ENCODE measurements at regions not wholly inside any gene's neighbourhood (a gene's known extent, or its start where the extent isn't known, plus 50 kb on each side); places are given as distances from the start of the nearest gene placed in this dataset.

DNA sequence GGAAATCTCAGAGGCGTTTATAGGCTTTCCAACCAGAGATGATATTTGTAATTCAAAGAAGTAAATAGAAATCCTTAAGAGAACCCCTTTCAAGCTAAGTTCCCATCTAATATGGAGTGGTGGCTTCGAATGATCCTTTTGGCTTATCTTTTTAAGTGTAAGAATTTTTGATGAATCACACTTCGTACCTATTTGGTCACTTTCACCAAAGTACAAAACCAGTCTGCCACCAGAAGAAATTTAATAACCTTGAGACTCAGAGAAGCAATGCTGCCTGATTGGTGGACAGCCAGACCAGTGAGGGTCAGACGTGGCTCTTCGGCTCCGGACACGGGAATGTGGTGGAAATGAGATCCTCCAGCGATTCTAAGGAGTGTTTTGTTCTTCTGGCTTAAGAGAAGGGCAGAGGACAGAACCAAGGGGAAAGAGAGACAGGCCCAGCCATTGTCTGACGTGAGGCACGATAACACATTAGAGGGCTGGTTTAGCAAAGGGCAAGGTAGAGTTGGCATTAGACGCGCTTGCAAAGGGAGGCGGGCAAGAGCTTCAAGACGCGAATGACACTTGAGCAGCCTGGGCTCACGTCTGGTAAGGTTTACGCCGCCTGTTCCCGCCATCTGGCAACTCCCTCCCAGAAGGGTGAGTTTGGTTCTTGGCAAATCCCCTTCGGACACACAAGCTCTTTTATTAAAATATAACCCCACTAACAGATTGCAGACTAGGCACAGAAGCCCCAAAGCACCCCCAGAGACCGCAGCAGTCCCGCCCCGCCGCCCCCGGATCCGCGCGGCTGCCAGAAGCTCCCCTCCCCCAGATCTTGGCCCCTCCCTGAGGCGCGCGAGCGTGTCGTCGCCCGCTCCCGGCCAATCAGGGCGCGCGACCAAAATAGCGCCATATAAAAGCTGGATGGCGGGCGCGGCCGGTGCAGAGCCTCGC lies 50.0 kb upstream of the EZR start:
- peaks cover 5 to 30% (median 21%) of the 10 kb centered on the region in 4 donors for H3K4me1 Mint-ChIP-seq
- peaks cover 4% of the 10 kb centered on the region for H3K36me3 Mint-ChIP-seq
- Histone ChIP-seq H3K36me3 (ENCODE audit: control insufficient read depth, insufficient read depth, low read length) (no peaks in the 10 kb centered on the region), H3K4me3 (ENCODE audit: low read depth, low read length) (peak overlapping the region; percentile 77), H3K27me3 (ENCODE audit: control insufficient read depth, insufficient read depth, low read length) (no peaks in the 10 kb centered on the region), H3K27ac (ENCODE audit: insufficient read depth, low read length, poor library complexity, severe bottlenecking) (peak overlapping the region; percentile 100), H3K9me3 (ENCODE audit: control insufficient read depth in 2 of 2, low read length in 2 of 2) (no peaks in the 10 kb centered on the region), H3K4me1 (ENCODE audit: control insufficient read depth, insufficient read depth, low read length, poor library complexity, severe bottlenecking) (peaks cover 16% of the 10 kb centered on the region)
- H3K9me3 Mint-ChIP-seq = no peaks in the 10 kb centered on the region
- H3K27ac Mint-ChIP-seq = peak overlapping the region; percentile 99 to 100 (median 100)
- ATAC-seq (ENCODE audit: low read depth in 2 of 2) = peak; percentile 81 to 82
- DNase-seq = peak in 2 of 3 donors; percentile 18 to 99
- H3K27me3 Mint-ChIP-seq = peaks cover 8% of the 10 kb centered on the region
- H3K4me3 Mint-ChIP-seq = peak overlapping the region; percentile 85 to 95 (median 94)
